HL-60 (cell line): ENCODE measurements at regions not wholly inside any gene's neighbourhood (a gene's known extent, or its start where the extent isn't known, plus 50 kb on each side); places are given as distances from the start of the nearest gene placed in this dataset.
A peak's percentile ranks its signal among the peaks of the same experiment; 100 is the strongest.

Experiments used
- DNase-seq, 2 experiments: peaks; one replicate each; pipeline ENCODE4 v3.0.0-alpha.2; 2010 to 2020; ENCODE audit warnings: low read depth in 1 of 2, low spot score in 1 of 2
- H3K27ac ChIP-seq: fragments of 250-450 bp; sonication (Bioruptor Pico); replicated peaks from 2 replicates; pipeline ENCODE4 v1.5.1; 2020; ENCODE audit warnings: mild to moderate bottlenecking, moderate library complexity
- H3K27me3 ChIP-seq: fragments of 250-450 bp; sonication (Bioruptor Pico); 2 replicates; pipeline ENCODE4 v1.5.1; 2021; ENCODE audit warnings: mild to moderate bottlenecking, moderate library complexity; ENCODE audit not compliant: insufficient read depth, poor library complexity, severe bottlenecking
- H3K4me3 ChIP-seq: replicated peaks from 2 replicates; pipeline ENCODE4 v1.5.1; 2011; ENCODE audit warnings: mild to moderate bottlenecking, control low read depth, low read length; ENCODE audit not compliant: insufficient read depth
- GABPA ChIP-seq: IDR thresholded peaks from 2 replicates; pipeline ENCODE4 v1.6.1; 2012; ENCODE audit warnings: low read depth
- POLR2AphosphoS5 ChIP-seq: IDR thresholded peaks from 2 replicates; pipeline ENCODE4 v1.6.1; 2012; ENCODE audit warnings: low read depth
- SPI1 ChIP-seq: IDR thresholded peaks from 2 replicates; pipeline ENCODE4 v1.6.1; 2012; ENCODE audit warnings: low read depth, mild to moderate bottlenecking, borderline replicate concordance
- TF ChIP-seq, protein P1 (sequence below): IDR thresholded peaks from one replicate; pipeline ENCODE4 v1.5.1; 2011; ENCODE audit warnings: low read length, control low read depth, inconsistent platforms; ENCODE audit not compliant: insufficient read depth
- TF ChIP-seq, protein P2 (sequence below): IDR thresholded peaks from 2 replicates; pipeline ENCODE4 v1.6.1; 2012; ENCODE audit warnings: low read depth; ENCODE audit not compliant: insufficient replicate concordance

DNA sequence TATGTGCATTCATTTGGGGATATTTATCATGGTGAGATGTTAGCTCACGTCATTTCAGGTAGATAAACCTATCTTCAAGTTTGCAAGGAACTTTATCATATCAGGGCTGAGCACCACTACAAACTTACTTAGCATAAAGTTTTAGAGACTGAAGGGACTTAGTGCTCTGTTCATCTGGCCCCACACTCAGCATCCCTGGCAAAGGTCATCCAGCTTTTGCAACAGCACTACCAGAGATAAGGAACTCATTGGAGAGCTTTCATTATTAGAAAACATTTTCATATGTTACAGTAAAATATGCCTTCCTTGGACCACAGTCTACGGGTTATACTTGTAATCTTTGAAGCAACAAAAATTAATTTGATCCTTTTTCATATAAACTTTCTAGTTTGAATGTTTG is 263.4 kb downstream of the POU4F1 start:
- TF ChIP-seq POLR2AphosphoS5: no peak
- TF ChIP-seq, protein P1, sequence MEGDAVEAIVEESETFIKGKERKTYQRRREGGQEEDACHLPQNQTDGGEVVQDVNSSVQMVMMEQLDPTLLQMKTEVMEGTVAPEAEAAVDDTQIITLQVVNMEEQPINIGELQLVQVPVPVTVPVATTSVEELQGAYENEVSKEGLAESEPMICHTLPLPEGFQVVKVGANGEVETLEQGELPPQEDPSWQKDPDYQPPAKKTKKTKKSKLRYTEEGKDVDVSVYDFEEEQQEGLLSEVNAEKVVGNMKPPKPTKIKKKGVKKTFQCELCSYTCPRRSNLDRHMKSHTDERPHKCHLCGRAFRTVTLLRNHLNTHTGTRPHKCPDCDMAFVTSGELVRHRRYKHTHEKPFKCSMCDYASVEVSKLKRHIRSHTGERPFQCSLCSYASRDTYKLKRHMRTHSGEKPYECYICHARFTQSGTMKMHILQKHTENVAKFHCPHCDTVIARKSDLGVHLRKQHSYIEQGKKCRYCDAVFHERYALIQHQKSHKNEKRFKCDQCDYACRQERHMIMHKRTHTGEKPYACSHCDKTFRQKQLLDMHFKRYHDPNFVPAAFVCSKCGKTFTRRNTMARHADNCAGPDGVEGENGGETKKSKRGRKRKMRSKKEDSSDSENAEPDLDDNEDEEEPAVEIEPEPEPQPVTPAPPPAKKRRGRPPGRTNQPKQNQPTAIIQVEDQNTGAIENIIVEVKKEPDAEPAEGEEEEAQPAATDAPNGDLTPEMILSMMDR: no peak
- TF ChIP-seq SPI1: no peak
- TF ChIP-seq, protein P2, sequence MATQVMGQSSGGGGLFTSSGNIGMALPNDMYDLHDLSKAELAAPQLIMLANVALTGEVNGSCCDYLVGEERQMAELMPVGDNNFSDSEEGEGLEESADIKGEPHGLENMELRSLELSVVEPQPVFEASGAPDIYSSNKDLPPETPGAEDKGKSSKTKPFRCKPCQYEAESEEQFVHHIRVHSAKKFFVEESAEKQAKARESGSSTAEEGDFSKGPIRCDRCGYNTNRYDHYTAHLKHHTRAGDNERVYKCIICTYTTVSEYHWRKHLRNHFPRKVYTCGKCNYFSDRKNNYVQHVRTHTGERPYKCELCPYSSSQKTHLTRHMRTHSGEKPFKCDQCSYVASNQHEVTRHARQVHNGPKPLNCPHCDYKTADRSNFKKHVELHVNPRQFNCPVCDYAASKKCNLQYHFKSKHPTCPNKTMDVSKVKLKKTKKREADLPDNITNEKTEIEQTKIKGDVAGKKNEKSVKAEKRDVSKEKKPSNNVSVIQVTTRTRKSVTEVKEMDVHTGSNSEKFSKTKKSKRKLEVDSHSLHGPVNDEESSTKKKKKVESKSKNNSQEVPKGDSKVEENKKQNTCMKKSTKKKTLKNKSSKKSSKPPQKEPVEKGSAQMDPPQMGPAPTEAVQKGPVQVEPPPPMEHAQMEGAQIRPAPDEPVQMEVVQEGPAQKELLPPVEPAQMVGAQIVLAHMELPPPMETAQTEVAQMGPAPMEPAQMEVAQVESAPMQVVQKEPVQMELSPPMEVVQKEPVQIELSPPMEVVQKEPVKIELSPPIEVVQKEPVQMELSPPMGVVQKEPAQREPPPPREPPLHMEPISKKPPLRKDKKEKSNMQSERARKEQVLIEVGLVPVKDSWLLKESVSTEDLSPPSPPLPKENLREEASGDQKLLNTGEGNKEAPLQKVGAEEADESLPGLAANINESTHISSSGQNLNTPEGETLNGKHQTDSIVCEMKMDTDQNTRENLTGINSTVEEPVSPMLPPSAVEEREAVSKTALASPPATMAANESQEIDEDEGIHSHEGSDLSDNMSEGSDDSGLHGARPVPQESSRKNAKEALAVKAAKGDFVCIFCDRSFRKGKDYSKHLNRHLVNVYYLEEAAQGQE: no peak
- no peak for TF ChIP-seq GABPA
- Histone ChIP-seq H3K27ac (no peak overlapping the region), H3K4me3 (no peak overlapping the region), H3K27me3 (peaks cover 2% of the 10 kb centered on the region)
- no peak for DNase-seq

- Histone ChIP-seq H3K27me3 (no peaks in the 10 kb centered on the region), H3K27ac (no peak overlapping the region), H3K4me3 (no peak overlapping the region)
- no peak for DNase-seq
- no peak for TF ChIP-seq GABPA
- TF ChIP-seq, protein P1: no peak
- no peak for TF ChIP-seq SPI1
- TF ChIP-seq, protein P2: no peak
- no peak for TF ChIP-seq POLR2AphosphoS5
Measured at GRCh38 chr13:78334059-78334458, 269.3 kb downstream of the POU4F1 start.

GRCh38 chr13:78326633-78327032 is 276.7 kb downstream of the POU4F1 start:
- H3K4me3 ChIP-seq: no peak overlapping the region
- H3K27me3 ChIP-seq: no peaks in the 10 kb centered on the region
- peak in 1 of 2 experiments; percentile 11 for DNase-seq
- no peak overlapping the region for H3K27ac ChIP-seq
- TF ChIP-seq GABPA (no peak), POLR2AphosphoS5 (no peak), SPI1 (no peak)
- TF ChIP-seq, protein P1: no peak
- TF ChIP-seq, protein P2: no peak
